MCF 10A (cell line): ENCODE measurements at regions not wholly inside any gene's neighbourhood (a gene's known extent, or its start where the extent isn't known, plus 50 kb on each side); places are given as distances from the start of the nearest gene placed in this dataset.
A peak's percentile ranks its signal among the peaks of the same experiment; 100 is the strongest.

Source experiments
- BruUV-seq: library from RNA; stranded (reverse); fragments of 400-500 nt; replicated peaks from 2 replicates; lab custom pipeline; 2021; lab: Mats Ljungman, UMichigan
- CTCF ChIA-PET: fragments of 300-600 bp; sonication (Branson Sonifier 250); formaldehyde crosslinking; extraction: SDS; loops from one replicate; lab custom pipeline; 2021; ENCODE audit warnings: antibody characterized with exemption, inconsistent platforms; lab: Yijun Ruan, JAX
- POLR2A ChIA-PET: fragments of 300-600, 350-650 bp; sonication (Branson Sonifier 250); formaldehyde crosslinking; extraction: SDS; loops from one replicate; lab custom pipeline; 2020; ENCODE audit warnings: antibody characterized with exemption, inconsistent platforms; lab: Yijun Ruan, JAX
- DNase-seq: peaks from one replicate; pipeline ENCODE4 v3.0.0-alpha.2; 2018; ENCODE audit not compliant: unreplicated experiment
- H3K27ac Mint-ChIP-seq: one replicate; pipeline ENCODE4 v1.8.0; 2022; ENCODE audit warnings: mild to moderate bottlenecking, low read depth, mixed read lengths; ENCODE audit not compliant: unreplicated experiment
- H3K27me3 Mint-ChIP-seq: one replicate; pipeline ENCODE4 v1.8.0; 2022; ENCODE audit warnings: mixed read lengths; ENCODE audit not compliant: insufficient read depth, unreplicated experiment
- H3K36me3 Mint-ChIP-seq: one replicate; pipeline ENCODE4 v1.8.0; 2022; ENCODE audit warnings: mild to moderate bottlenecking, moderate library complexity, mixed read lengths; ENCODE audit not compliant: insufficient read depth, unreplicated experiment
- H3K4me1 Mint-ChIP-seq: one replicate; pipeline ENCODE4 v1.8.0; 2022; ENCODE audit warnings: mixed read lengths; ENCODE audit not compliant: insufficient read depth, unreplicated experiment
- H3K4me3 Mint-ChIP-seq: one replicate; pipeline ENCODE4 v1.8.0; 2022; ENCODE audit warnings: mild to moderate bottlenecking, moderate library complexity, mixed read lengths; ENCODE audit not compliant: unreplicated experiment
- H3K9me3 Mint-ChIP-seq: one replicate; pipeline ENCODE4 v1.8.0; 2022; ENCODE audit warnings: mixed read lengths; ENCODE audit not compliant: unreplicated experiment
- CTCF ChIP-seq: fragments of 200-600 bp; IDR thresholded peaks from one replicate; pipeline ENCODE4 v1.8.0; 2022; ENCODE audit warnings: antibody characterized with exemption, mild to moderate bottlenecking; ENCODE audit not compliant: unreplicated experiment
- intact Hi-C: fragments of 100-400 bp; cut with micrococcal nuclease; formaldehyde crosslinking; loops from 2 replicates; pipeline ENCODE4 v1.14.1; 2022

- no TSS peak for BruUV-seq
- no peaks in the 10 kb centered on the region for H3K36me3 Mint-ChIP-seq
- DNase-seq: no peak
- H3K4me1 Mint-ChIP-seq: peaks cover under 1% of the 10 kb centered on the region
- H3K4me3 Mint-ChIP-seq: no peak overlapping the region
- intact Hi-C loops: no loop called here
- TF ChIP-seq CTCF: no peak
- CTCF ChIA-PET: no interaction called here
- no peak overlapping the region for H3K27ac Mint-ChIP-seq
- POLR2A ChIA-PET: no interaction called here
- no peaks in the 10 kb centered on the region for H3K27me3 Mint-ChIP-seq
- no peaks in the 10 kb centered on the region for H3K9me3 Mint-ChIP-seq
These were observed 622.1 kb downstream of the TLR4 start for GRCh38 chr9:118326326-118326725.

- no peaks in the 10 kb centered on the region for H3K27me3 Mint-ChIP-seq
- no peak for TF ChIP-seq CTCF
- H3K27ac Mint-ChIP-seq: no peak overlapping the region
- POLR2A ChIA-PET: interaction anchor here (0.6 to 2.1 kb wide), 3 partner anchors 9 to 32 kb away, joined by 3 to 6 read pairs (median 3); no protein-coding TSS in a partner anchor
- CTCF ChIA-PET: no interaction called here
- H3K4me1 Mint-ChIP-seq: peaks cover 32% of the 10 kb centered on the region
- H3K4me3 Mint-ChIP-seq: no peak overlapping the region
- H3K36me3 Mint-ChIP-seq: no peaks in the 10 kb centered on the region
- no TSS peak for BruUV-seq
- H3K9me3 Mint-ChIP-seq: no peaks in the 10 kb centered on the region
- DNase-seq: no peak
- intact Hi-C loops: no loop called here
These were observed 626.2 kb downstream of the TLR4 start for GRCh38 chr9:118330191-118330986.

- Mint-ChIP-seq H3K36me3 (no peaks in the 10 kb centered on the region), H3K4me3 (no peak overlapping the region), H3K9me3 (no peaks in the 10 kb centered on the region), H3K4me1 (peaks cover 38% of the 10 kb centered on the region), H3K27ac (no peak overlapping the region), H3K27me3 (no peaks in the 10 kb centered on the region)
- peak; percentile 92 for DNase-seq
- ChIA-PET CTCF (interaction anchor here (0.5 to 1.4 kb wide), 7 partner anchors 9 to 1275 kb away, joined by 3 to 5 read pairs (median 3); no protein-coding TSS in a partner anchor), POLR2A (interaction anchor here (0.5 to 2.1 kb wide), 4 partner anchors 13 to 214 kb away, joined by 3 to 6 read pairs (median 4); no protein-coding TSS in a partner anchor)
- no peak for TF ChIP-seq CTCF
- no TSS peak for BruUV-seq
- intact Hi-C loops: no loop called here
These were observed 627.4 kb downstream of the TLR4 start for GRCh38 chr9:118331622-118332045.

GRCh38 chr9:118336250-118336942, 632.2 kb downstream of the TLR4 start:
- Mint-ChIP-seq H3K4me3 (no peak overlapping the region), H3K36me3 (no peaks in the 10 kb centered on the region), H3K27ac (no peak overlapping the region), H3K9me3 (no peaks in the 10 kb centered on the region), H3K27me3 (no peaks in the 10 kb centered on the region), H3K4me1 (peaks cover 36% of the 10 kb centered on the region)
- BruUV-seq: no TSS peak
- no peak for DNase-seq
- intact Hi-C loops: no loop called here
- POLR2A ChIA-PET: no interaction called here
- CTCF ChIA-PET: interaction anchor here (0.7 kb wide), 1 partner anchor 26 kb away, joined by 3 read pairs; no protein-coding TSS in a partner anchor
- no peak for TF ChIP-seq CTCF
